ENCODE measurements at regions not wholly inside any gene's neighbourhood (a gene's known extent, or its start where the extent isn't known, plus 50 kb on each side); places are given as distances from the start of the nearest gene placed in this dataset.

GRCh38 chr21:27213303-27213702, 246.4 kb upstream of the ADAMTS5 start:
- Histone ChIP-seq H3K36me3 (replicated peaks; ENCODE audit: insufficient read depth, low read depth) (no peaks in the 10 kb centered on the region), H3K4me2 (no peak overlapping the region), H2AFZ (no peak overlapping the region)

GRCh38 chr21:27212441-27212840, 245.6 kb upstream of the ADAMTS5 start:
- WGBS (ENCODE audit: low lambda C conversion rate, missing lambda C conversion rate): 50% methylated on average over 2 of the region's 2 CpGs
- no peaks in the 10 kb centered on the region for H4K20me1 ChIP-seq (ENCODE audit: insufficient read depth, poor library complexity, severe bottlenecking)
- DNase-seq (ENCODE audit: low spot score): no peak
- TF ChIP-seq EZH2phosphoT487 (IDR thresholded peaks at IDR 0.05; ENCODE audit: low read depth, severe bottlenecking, unreplicated experiment) (no peak), CTCF (IDR thresholded peaks at IDR 0.05; ENCODE audit: poor library complexity) (no peak), EZH2 (IDR thresholded peaks at IDR 0.05; ENCODE audit: borderline replicate concordance) (no peak)
- H3K27me3 ChIP-seq: no peaks in the 10 kb centered on the region
- H2AFZ ChIP-seq: peak overlapping the region; percentile 9
- no peaks in the 10 kb centered on the region for H3K79me2 ChIP-seq
- no peaks in the 10 kb centered on the region for H3K36me3 ChIP-seq (replicated peaks; ENCODE audit: insufficient read depth, low read depth)
- H3K4me2 ChIP-seq: no peak overlapping the region
- H3K9me3 ChIP-seq (ENCODE audit: low read depth): no peaks in the 10 kb centered on the region
- H3K27ac ChIP-seq: no peak overlapping the region
- no peak overlapping the region for H3K4me3 ChIP-seq
- no peaks in the 10 kb centered on the region for H3K4me1 ChIP-seq (ENCODE audit: insufficient read depth)
- H3K9me2 ChIP-seq (replicated peaks; ENCODE audit: insufficient read depth): no peaks in the 10 kb centered on the region

More at GRCh38 chr21:27213303-27213702, 246.4 kb upstream of the ADAMTS5 start:
- Histone ChIP-seq H3K4me1 (ENCODE audit: insufficient read depth) (no peaks in the 10 kb centered on the region), H3K27ac (no peak overlapping the region), H3K27me3 (no peaks in the 10 kb centered on the region), H3K9me2 (replicated peaks; ENCODE audit: insufficient read depth) (no peaks in the 10 kb centered on the region), H4K20me1 (ENCODE audit: insufficient read depth, poor library complexity, severe bottlenecking) (no peaks in the 10 kb centered on the region), H3K9me3 (ENCODE audit: low read depth) (no peaks in the 10 kb centered on the region), H3K79me2 (no peaks in the 10 kb centered on the region), H3K4me3 (no peak overlapping the region)
- TF ChIP-seq CTCF (IDR thresholded peaks at IDR 0.05; ENCODE audit: poor library complexity): peak; percentile 37
- no peak for TF ChIP-seq EZH2phosphoT487 (IDR thresholded peaks at IDR 0.05; ENCODE audit: low read depth, severe bottlenecking, unreplicated experiment)
- DNase-seq (ENCODE audit: low spot score): no peak

- Histone ChIP-seq H3K9me2 (replicated peaks; ENCODE audit: insufficient read depth) (no peaks in the 10 kb centered on the region), H3K36me3 (replicated peaks; ENCODE audit: insufficient read depth, low read depth) (no peaks in the 10 kb centered on the region), H3K27me3 (no peaks in the 10 kb centered on the region), H4K20me1 (ENCODE audit: insufficient read depth, poor library complexity, severe bottlenecking) (no peaks in the 10 kb centered on the region), H3K27ac (no peak overlapping the region), H3K4me2 (no peak overlapping the region), H3K4me1 (ENCODE audit: insufficient read depth) (no peaks in the 10 kb centered on the region), H3K79me2 (no peaks in the 10 kb centered on the region), H3K4me3 (no peak overlapping the region), H2AFZ (no peak overlapping the region), H3K9me3 (ENCODE audit: low read depth) (no peaks in the 10 kb centered on the region)
- no peak for DNase-seq (ENCODE audit: low spot score)
- 75% methylated on average over 1 of the region's 1 CpG for WGBS (ENCODE audit: low lambda C conversion rate, missing lambda C conversion rate)
- TF ChIP-seq EZH2phosphoT487 (IDR thresholded peaks at IDR 0.05; ENCODE audit: low read depth, severe bottlenecking, unreplicated experiment): no peak
- TF ChIP-seq EZH2 (IDR thresholded peaks at IDR 0.05; ENCODE audit: borderline replicate concordance): no peak
- TF ChIP-seq CTCF (IDR thresholded peaks at IDR 0.05; ENCODE audit: poor library complexity): no peak
Measured at GRCh38 chr21:27209546-27209945, 242.7 kb upstream of the ADAMTS5 start.

GRCh38 chr21:27206368-27206982, 239.6 kb upstream of the ADAMTS5 start:
- Histone ChIP-seq H2AFZ (no peak overlapping the region), H3K27ac (no peak overlapping the region), H3K27me3 (no peaks in the 10 kb centered on the region), H3K79me2 (no peaks in the 10 kb centered on the region), H3K9me2 (replicated peaks; ENCODE audit: insufficient read depth) (no peaks in the 10 kb centered on the region), H3K9me3 (ENCODE audit: low read depth) (no peaks in the 10 kb centered on the region), H3K4me3 (no peak overlapping the region), H4K20me1 (ENCODE audit: insufficient read depth, poor library complexity, severe bottlenecking) (no peaks in the 10 kb centered on the region), H3K4me1 (ENCODE audit: insufficient read depth) (no peaks in the 10 kb centered on the region), H3K36me3 (replicated peaks; ENCODE audit: insufficient read depth, low read depth) (no peaks in the 10 kb centered on the region), H3K4me2 (no peak overlapping the region)
- 79% methylated on average over 5 of the region's 5 CpGs for WGBS (ENCODE audit: low lambda C conversion rate, missing lambda C conversion rate)
- TF ChIP-seq EZH2 (IDR thresholded peaks at IDR 0.05; ENCODE audit: borderline replicate concordance) (no peak), EZH2phosphoT487 (IDR thresholded peaks at IDR 0.05; ENCODE audit: low read depth, severe bottlenecking, unreplicated experiment) (no peak)
- DNase-seq (ENCODE audit: low spot score): no peak
